PFSK-1 (cell line): ENCODE measurements at regions not wholly inside any gene's neighbourhood (a gene's known extent, or its start where the extent isn't known, plus 50 kb on each side); places are given as distances from the start of the nearest gene placed in this dataset.

Source experiments
- FOXP2 ChIP-seq: optimal IDR thresholded peaks from 2 replicates; pipeline ENCODE3; 2011; ENCODE audit warnings: borderline replicate concordance, control low read depth, inconsistent platforms; ENCODE audit not compliant: insufficient read depth; ENCODE audit errors: extremely low read length, extremely low read depth
- POLR2AphosphoS5 ChIP-seq: IDR thresholded peaks from 2 replicates; pipeline ENCODE4 v1.6.1; 2012; ENCODE audit warnings: low read depth, mild to moderate bottlenecking, control low read depth, low read length, moderate library complexity
- REST ChIP-seq, 2 experiments: IDR thresholded peaks; 2 replicates each; pipeline versions ENCODE4 v1.6.1 to v1.8.0; 2011 to 2012; ENCODE audit warnings: low read depth in 2 of 2, low read length in 2 of 2, control low read depth in 1 of 2, inconsistent platforms in 1 of 2, mild to moderate bottlenecking in 1 of 2, moderate library complexity in 1 of 2; ENCODE audit not compliant: insufficient read depth in 1 of 2
- SIN3A ChIP-seq: IDR thresholded peaks from 2 replicates; pipeline ENCODE4 v1.6.1; 2012; ENCODE audit warnings: mild to moderate bottlenecking, low read length, moderate library complexity, borderline replicate concordance; ENCODE audit not compliant: insufficient read depth
- TAF1 ChIP-seq: IDR thresholded peaks from 2 replicates; pipeline ENCODE4 v1.6.1; 2012; ENCODE audit warnings: low read length, control low read depth, borderline replicate concordance; ENCODE audit not compliant: insufficient read depth

GRCh38 chr2:76406134-76406855 lies 695.6 kb upstream of the GCFC2 start:
- TF ChIP-seq REST (IDR thresholded peaks at IDR 0.05; ENCODE audit: insufficient read depth in 1 of 2, low read depth in 2 of 2, low read length in 2 of 2), result no peak
- no peak for TF ChIP-seq SIN3A
- no peak for TF ChIP-seq POLR2AphosphoS5
- TF ChIP-seq TAF1, result no peak
- no peak for TF ChIP-seq FOXP2

GRCh38 chr2:76393356-76393755 lies 682.6 kb upstream of the GCFC2 start:
- TF ChIP-seq POLR2AphosphoS5 (no peak), FOXP2 (no peak), REST (IDR thresholded peaks at IDR 0.05; ENCODE audit: insufficient read depth in 1 of 2, low read depth in 2 of 2, low read length in 2 of 2) (no peak), SIN3A (no peak), TAF1 (no peak)

- TF ChIP-seq TAF1, result no peak
- no peak for TF ChIP-seq SIN3A
- no peak for TF ChIP-seq FOXP2
- no peak for TF ChIP-seq REST (IDR thresholded peaks at IDR 0.05; ENCODE audit: insufficient read depth in 1 of 2, low read depth in 2 of 2, low read length in 2 of 2)
- no peak for TF ChIP-seq POLR2AphosphoS5
Measured at GRCh38 chr2:76391678-76392077, 681.0 kb upstream of the GCFC2 start.

GRCh38 chr2:76387294-76387693 lies 676.6 kb upstream of the GCFC2 start:
- TF ChIP-seq TAF1 (no peak), SIN3A (no peak), FOXP2 (no peak), REST (IDR thresholded peaks at IDR 0.05; ENCODE audit: insufficient read depth in 1 of 2, low read depth in 2 of 2, low read length in 2 of 2) (no peak), POLR2AphosphoS5 (no peak)

GRCh38 chr2:76385943-76386342 lies 675.2 kb upstream of the GCFC2 start:
- no peak for TF ChIP-seq POLR2AphosphoS5
